ENCODE measurements at regions not wholly inside any gene's neighbourhood (a gene's known extent, or its start where the extent isn't known, plus 50 kb on each side); places are given as distances from the start of the nearest gene placed in this dataset.

- TF ChIP-seq, protein P1, sequence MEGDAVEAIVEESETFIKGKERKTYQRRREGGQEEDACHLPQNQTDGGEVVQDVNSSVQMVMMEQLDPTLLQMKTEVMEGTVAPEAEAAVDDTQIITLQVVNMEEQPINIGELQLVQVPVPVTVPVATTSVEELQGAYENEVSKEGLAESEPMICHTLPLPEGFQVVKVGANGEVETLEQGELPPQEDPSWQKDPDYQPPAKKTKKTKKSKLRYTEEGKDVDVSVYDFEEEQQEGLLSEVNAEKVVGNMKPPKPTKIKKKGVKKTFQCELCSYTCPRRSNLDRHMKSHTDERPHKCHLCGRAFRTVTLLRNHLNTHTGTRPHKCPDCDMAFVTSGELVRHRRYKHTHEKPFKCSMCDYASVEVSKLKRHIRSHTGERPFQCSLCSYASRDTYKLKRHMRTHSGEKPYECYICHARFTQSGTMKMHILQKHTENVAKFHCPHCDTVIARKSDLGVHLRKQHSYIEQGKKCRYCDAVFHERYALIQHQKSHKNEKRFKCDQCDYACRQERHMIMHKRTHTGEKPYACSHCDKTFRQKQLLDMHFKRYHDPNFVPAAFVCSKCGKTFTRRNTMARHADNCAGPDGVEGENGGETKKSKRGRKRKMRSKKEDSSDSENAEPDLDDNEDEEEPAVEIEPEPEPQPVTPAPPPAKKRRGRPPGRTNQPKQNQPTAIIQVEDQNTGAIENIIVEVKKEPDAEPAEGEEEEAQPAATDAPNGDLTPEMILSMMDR (conservative IDR thresholded peaks at IDR 0.05; ENCODE audit: low read length), result no peak
- no peak for TF ChIP-seq EZH2phosphoT487 (IDR thresholded peaks at IDR 0.05; ENCODE audit: borderline replicate concordance, low read depth, low read length)
These were observed 91.8 kb upstream of the ST6GAL2 start for GRCh38 chr2:106977717-106978116.
